Peyer's patch (tissue), 4 donors: ENCODE measurements at regions not wholly inside any gene's neighbourhood (a gene's known extent, or its start where the extent isn't known, plus 50 kb on each side); places are given as distances from the start of the nearest gene placed in this dataset.

ENCODE experiments used
- POLR2A ChIP-seq, 2 donors: fragments of 450-650 bp; IDR thresholded peaks; one replicate each; pipeline ENCODE4 v1.5.1; 2017; ENCODE audit warnings: antibody characterized with exemption in 2 of 2, mild to moderate bottlenecking in 2 of 2, moderate library complexity in 2 of 2
- TF ChIP-seq, protein P1 (sequence below), 6 experiments: fragments of 450-650 bp in 4 of 6; fragments of 200-600 bp in 2 of 6; sonication (generic) in 1 of 6; IDR thresholded peaks; one replicate each; pipeline ENCODE4 v1.5.1; 2017 to 2019; ENCODE audit warnings: antibody characterized with exemption in 6 of 6, mild to moderate bottlenecking in 3 of 6, moderate library complexity in 1 of 6

DNA sequence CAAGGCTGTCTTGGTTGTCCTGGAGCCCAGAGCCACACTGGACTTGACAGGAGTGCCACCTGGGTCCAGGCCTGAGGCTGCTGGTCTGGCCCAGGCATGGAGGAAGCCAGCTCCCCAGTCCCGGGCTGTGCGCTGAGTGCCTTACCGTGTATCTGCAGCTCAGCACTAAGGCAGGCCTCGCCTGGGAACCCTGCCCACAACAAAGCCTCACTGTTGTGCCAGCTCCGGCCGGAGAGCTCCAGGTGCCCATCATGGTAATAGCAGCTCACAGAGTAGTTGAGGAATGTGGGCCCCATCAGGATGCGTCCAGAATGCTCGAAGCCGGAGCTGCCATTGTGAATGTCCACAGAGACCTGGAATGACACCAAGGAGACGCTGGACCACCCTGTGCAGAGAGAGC is 72.2 kb downstream of the RMI2 start:
- TF ChIP-seq, protein P1, sequence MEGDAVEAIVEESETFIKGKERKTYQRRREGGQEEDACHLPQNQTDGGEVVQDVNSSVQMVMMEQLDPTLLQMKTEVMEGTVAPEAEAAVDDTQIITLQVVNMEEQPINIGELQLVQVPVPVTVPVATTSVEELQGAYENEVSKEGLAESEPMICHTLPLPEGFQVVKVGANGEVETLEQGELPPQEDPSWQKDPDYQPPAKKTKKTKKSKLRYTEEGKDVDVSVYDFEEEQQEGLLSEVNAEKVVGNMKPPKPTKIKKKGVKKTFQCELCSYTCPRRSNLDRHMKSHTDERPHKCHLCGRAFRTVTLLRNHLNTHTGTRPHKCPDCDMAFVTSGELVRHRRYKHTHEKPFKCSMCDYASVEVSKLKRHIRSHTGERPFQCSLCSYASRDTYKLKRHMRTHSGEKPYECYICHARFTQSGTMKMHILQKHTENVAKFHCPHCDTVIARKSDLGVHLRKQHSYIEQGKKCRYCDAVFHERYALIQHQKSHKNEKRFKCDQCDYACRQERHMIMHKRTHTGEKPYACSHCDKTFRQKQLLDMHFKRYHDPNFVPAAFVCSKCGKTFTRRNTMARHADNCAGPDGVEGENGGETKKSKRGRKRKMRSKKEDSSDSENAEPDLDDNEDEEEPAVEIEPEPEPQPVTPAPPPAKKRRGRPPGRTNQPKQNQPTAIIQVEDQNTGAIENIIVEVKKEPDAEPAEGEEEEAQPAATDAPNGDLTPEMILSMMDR (IDR thresholded peaks at IDR 0.05) = no peak
- no peak for TF ChIP-seq POLR2A (IDR thresholded peaks at IDR 0.05)
